T1000 (cell line): ENCODE measurements at regions not wholly inside any gene's neighbourhood (a gene's known extent, or its start where the extent isn't known, plus 50 kb on each side); places are given as distances from the start of the nearest gene placed in this dataset.
"Not testable (repeated sequence)": the region's sequence is repeated elsewhere in the genome, so short reads cannot be mapped to it uniquely, and the experiment has no call there.

Experiments
- DNase-seq: peaks from one replicate; lab custom pipeline; 2025; ENCODE audit warnings: mixed read lengths; lab: John Stamatoyannopoulos, UW

- no peak for DNase-seq
These were observed 260.4 kb upstream of the MEIS1 start for GRCh38 chr2:66174491-66174890.

- DNase-seq: no peak
These were observed 261.3 kb upstream of the MEIS1 start for GRCh38 chr2:66173645-66174044.

GRCh38 chr2:66171530-66171929 is 263.4 kb upstream of the MEIS1 start:
- no peak for DNase-seq

GRCh38 chr2:66170744-66171330 is 264.1 kb upstream of the MEIS1 start:
- no peak for DNase-seq

GRCh38 chr2:66169076-66169475 is 265.8 kb upstream of the MEIS1 start:
- no peak for DNase-seq

GRCh38 chr2:66164470-66164869 is 270.5 kb upstream of the MEIS1 start:
- DNase-seq: no peak

GRCh38 chr2:66156171-66156570 is 278.8 kb upstream of the MEIS1 start:
- DNase-seq: no peak

GRCh38 chr2:66153941-66154340 is 281.0 kb upstream of the MEIS1 start:
- DNase-seq: no peak

- no peak for DNase-seq
These were observed 289.4 kb upstream of the MEIS1 start for GRCh38 chr2:66145490-66145889.

GRCh38 chr2:66144324-66144723 is 290.6 kb upstream of the MEIS1 start:
- DNase-seq: not testable (repeated sequence)

- DNase-seq: no peak
These were observed 297.3 kb upstream of the MEIS1 start for GRCh38 chr2:66137606-66138130.

GRCh38 chr2:66134138-66134701 is 300.7 kb upstream of the MEIS1 start:
- DNase-seq: no peak

- no peak for DNase-seq
These were observed 307.3 kb upstream of the MEIS1 start for GRCh38 chr2:66127656-66128055.

- no peak for DNase-seq
These were observed 307.9 kb upstream of the MEIS1 start for GRCh38 chr2:66127061-66127460.

- no peak for DNase-seq
These were observed 309.0 kb upstream of the MEIS1 start for GRCh38 chr2:66125951-66126350.

GRCh38 chr2:66122516-66122915 is 312.4 kb upstream of the MEIS1 start:
- DNase-seq: no peak

GRCh38 chr2:66121946-66122345 is 313.0 kb upstream of the MEIS1 start:
- DNase-seq: no peak

- no peak for DNase-seq
These were observed 320.8 kb upstream of the MEIS1 start for GRCh38 chr2:66113988-66114625.

- DNase-seq: no peak
These were observed 323.2 kb upstream of the MEIS1 start for GRCh38 chr2:66111706-66112105.

- no peak for DNase-seq
These were observed 324.3 kb upstream of the MEIS1 start for GRCh38 chr2:66110608-66111007.

GRCh38 chr2:66110086-66110485 is 324.8 kb upstream of the MEIS1 start:
- DNase-seq: no peak

- no peak for DNase-seq
These were observed 325.5 kb upstream of the MEIS1 start for GRCh38 chr2:66109419-66109818.

GRCh38 chr2:66105066-66105753 is 329.7 kb upstream of the MEIS1 start:
- DNase-seq: no peak
